Cardiac muscle cell (in vitro differentiated cells and primary cell): ENCODE measurements at regions not wholly inside any gene's neighbourhood (a gene's known extent, or its start where the extent isn't known, plus 50 kb on each side); places are given as distances from the start of the nearest gene placed in this dataset.

Experiments
- DNase-seq, 2 donors: peaks; one replicate each; pipeline versions ENCODE4 v3.0.0 to v3.0.0-alpha.2; 2010 to 2017; ENCODE audit warnings: low read depth in 1 of 2, low spot score in 1 of 2
- H3K27ac ChIP-seq: fragments of 200-600 bp; sonication (generic); 2 replicates; pipeline ENCODE4 v1.5.1; 2016
- H3K27me3 ChIP-seq: fragments of 200-600 bp; sonication (generic); 2 replicates; pipeline ENCODE4 v1.6.0; 2016; ENCODE audit warnings: control low read depth
- H3K36me3 ChIP-seq: fragments of 200-600 bp; sonication (generic); 2 replicates; pipeline ENCODE4 v1.5.1; 2016; ENCODE audit warnings: control low read depth
- H3K4me1 ChIP-seq: fragments of 200-600 bp; sonication (generic); 2 replicates; pipeline ENCODE4 v1.8.1; 2017; ENCODE audit warnings: low read depth, mild to moderate bottlenecking, mixed run types
- H3K4me3 ChIP-seq: fragments of 200-600 bp; sonication (generic); 2 replicates; pipeline ENCODE4 v1.5.1; 2016; ENCODE audit warnings: mild to moderate bottlenecking
- H3K9me3 ChIP-seq: fragments of 200-600 bp; sonication (generic); 2 replicates; pipeline ENCODE4 v1.5.1; 2017; ENCODE audit warnings: low read depth, mild to moderate bottlenecking, control low read depth
- TF ChIP-seq, protein P1 (sequence below): IDR thresholded peaks from 2 replicates; pipeline ENCODE4 v1.5.1; 2012; ENCODE audit warnings: low read depth, mild to moderate bottlenecking, low read length

DNA sequence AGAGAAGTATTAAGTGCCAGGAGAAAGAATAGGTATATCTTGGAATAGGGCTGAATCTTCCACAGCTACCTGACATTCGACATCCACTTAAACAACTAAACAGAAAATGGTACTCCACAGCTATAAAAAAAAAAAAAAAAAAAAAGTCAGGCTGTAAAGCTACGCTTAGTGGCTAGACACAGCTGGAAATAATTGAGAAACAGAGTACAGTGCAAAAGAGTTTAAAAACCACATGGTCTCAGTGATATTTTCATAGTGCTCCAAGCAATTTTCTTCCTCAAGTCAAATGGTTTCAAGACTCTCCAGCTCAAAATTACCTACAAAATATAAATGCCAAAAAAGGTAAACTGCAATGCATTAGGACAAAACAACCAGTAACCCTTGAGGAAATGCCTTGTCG lies 607.1 kb downstream of the KCNJ2 start:
- TF ChIP-seq, protein P1, sequence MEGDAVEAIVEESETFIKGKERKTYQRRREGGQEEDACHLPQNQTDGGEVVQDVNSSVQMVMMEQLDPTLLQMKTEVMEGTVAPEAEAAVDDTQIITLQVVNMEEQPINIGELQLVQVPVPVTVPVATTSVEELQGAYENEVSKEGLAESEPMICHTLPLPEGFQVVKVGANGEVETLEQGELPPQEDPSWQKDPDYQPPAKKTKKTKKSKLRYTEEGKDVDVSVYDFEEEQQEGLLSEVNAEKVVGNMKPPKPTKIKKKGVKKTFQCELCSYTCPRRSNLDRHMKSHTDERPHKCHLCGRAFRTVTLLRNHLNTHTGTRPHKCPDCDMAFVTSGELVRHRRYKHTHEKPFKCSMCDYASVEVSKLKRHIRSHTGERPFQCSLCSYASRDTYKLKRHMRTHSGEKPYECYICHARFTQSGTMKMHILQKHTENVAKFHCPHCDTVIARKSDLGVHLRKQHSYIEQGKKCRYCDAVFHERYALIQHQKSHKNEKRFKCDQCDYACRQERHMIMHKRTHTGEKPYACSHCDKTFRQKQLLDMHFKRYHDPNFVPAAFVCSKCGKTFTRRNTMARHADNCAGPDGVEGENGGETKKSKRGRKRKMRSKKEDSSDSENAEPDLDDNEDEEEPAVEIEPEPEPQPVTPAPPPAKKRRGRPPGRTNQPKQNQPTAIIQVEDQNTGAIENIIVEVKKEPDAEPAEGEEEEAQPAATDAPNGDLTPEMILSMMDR = no peak
- Histone ChIP-seq H3K4me1 (no peaks in the 10 kb centered on the region), H3K4me3 (no peak overlapping the region), H3K9me3 (no peaks in the 10 kb centered on the region), H3K36me3 (no peaks in the 10 kb centered on the region), H3K27ac (no peak overlapping the region), H3K27me3 (no peaks in the 10 kb centered on the region)
- no peak for DNase-seq

- H3K4me3 ChIP-seq = no peak overlapping the region
- TF ChIP-seq, protein P1 = no peak
- H3K9me3 ChIP-seq = no peaks in the 10 kb centered on the region
- no peak overlapping the region for H3K27ac ChIP-seq
- H3K27me3 ChIP-seq = no peaks in the 10 kb centered on the region
- DNase-seq = peak in 1 of 2 donors; percentile 37
- no peaks in the 10 kb centered on the region for H3K4me1 ChIP-seq
- no peaks in the 10 kb centered on the region for H3K36me3 ChIP-seq
These were observed 610.7 kb downstream of the KCNJ2 start for GRCh38 chr17:70780031-70780430.

DNA sequence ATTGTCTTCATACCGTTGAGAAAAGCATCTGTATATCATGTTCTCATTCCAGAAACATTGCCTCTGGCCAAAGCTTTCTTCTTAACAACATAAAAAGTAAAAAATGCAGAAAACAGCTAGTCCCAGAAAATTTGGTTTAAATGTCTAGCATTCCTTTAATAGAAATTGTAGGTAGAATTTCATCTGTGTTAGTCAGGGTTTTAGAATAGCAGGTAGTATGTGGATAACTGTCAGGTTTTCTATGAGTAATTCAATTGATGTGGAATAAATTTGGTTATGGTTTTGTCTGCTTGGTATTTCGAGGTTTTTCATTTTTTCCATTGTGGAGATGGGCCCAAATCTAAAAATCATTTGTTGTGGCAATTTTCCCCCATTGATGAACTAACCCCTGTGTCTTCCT lies 616.7 kb downstream of the KCNJ2 start:
- TF ChIP-seq, protein P1 = no peak
- Histone ChIP-seq H3K27me3 (no peaks in the 10 kb centered on the region), H3K9me3 (peaks cover 6% of the 10 kb centered on the region), H3K4me3 (no peak overlapping the region), H3K4me1 (no peaks in the 10 kb centered on the region), H3K36me3 (no peaks in the 10 kb centered on the region), H3K27ac (no peak overlapping the region)
- DNase-seq = no peak

- DNase-seq = no peak
- TF ChIP-seq, protein P1 = no peak
- Histone ChIP-seq H3K36me3 (no peaks in the 10 kb centered on the region), H3K4me3 (no peak overlapping the region), H3K9me3 (peaks cover 6% of the 10 kb centered on the region), H3K4me1 (no peaks in the 10 kb centered on the region), H3K27ac (no peak overlapping the region), H3K27me3 (no peaks in the 10 kb centered on the region)
These were observed 618.5 kb downstream of the KCNJ2 start for GRCh38 chr17:70787721-70788300.

DNA sequence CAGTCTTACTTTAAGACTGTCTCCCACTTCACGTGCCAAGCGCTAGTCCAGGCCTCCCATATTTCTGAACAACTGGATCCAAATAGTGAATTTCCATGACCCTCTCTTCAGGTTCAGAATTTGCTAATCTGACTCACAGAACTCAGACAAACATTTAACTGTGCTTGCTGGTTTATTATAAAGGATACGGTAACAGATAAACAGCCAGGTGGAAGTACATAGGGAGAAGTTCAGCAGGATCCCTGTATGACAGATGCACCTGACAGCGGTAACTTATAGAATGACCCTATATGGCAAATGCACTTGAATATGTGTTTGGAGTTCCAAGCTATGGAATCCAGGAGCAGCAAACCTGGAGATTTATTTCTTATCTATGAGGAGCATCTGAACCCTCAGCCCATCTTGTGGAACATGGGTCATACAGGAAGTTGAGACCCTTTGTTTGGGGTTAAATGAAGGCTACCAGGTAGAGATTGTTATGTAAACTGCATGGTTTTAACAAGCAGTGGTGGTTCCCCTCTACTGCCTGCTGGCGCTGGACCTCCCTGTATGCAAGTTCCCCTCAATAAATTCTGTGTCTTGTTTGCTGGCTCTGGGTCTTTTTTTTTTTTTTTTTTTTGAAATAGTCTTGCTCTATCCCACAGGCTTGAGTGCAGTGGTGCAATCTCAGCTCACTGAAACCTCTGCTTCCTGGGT lies 622.6 kb downstream of the KCNJ2 start:
- H3K27me3 ChIP-seq = no peaks in the 10 kb centered on the region
- TF ChIP-seq, protein P1 = no peak
- no peak overlapping the region for H3K27ac ChIP-seq
- peaks cover 6% of the 10 kb centered on the region for H3K9me3 ChIP-seq
- no peaks in the 10 kb centered on the region for H3K4me1 ChIP-seq
- no peaks in the 10 kb centered on the region for H3K36me3 ChIP-seq
- DNase-seq = no peak
- H3K4me3 ChIP-seq = no peak overlapping the region
